ENCODE measurements at regions not wholly inside any gene's neighbourhood (a gene's known extent, or its start where the extent isn't known, plus 50 kb on each side); places are given as distances from the start of the nearest gene placed in this dataset.

DNA sequence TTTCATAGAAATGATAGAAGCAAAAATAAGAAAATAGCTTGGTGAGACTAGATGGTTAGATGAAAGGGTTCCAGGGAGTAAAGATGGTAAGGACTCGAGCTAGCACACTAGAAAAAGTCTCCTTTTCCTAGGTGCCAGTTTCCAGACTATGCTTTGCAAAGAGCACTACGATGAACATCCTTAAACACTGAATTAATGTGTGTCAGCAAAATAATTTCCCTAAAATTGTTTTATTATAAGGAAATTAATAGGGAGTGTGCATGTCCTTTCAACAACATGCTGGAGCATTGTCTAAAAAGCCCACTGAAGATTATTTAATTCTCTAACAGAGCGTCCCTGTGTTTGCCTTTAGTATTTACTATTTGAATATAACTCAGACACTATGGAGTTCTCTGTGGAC lies 107.4 kb upstream of the NDUFV2 start:
- TF ChIP-seq, protein P1, sequence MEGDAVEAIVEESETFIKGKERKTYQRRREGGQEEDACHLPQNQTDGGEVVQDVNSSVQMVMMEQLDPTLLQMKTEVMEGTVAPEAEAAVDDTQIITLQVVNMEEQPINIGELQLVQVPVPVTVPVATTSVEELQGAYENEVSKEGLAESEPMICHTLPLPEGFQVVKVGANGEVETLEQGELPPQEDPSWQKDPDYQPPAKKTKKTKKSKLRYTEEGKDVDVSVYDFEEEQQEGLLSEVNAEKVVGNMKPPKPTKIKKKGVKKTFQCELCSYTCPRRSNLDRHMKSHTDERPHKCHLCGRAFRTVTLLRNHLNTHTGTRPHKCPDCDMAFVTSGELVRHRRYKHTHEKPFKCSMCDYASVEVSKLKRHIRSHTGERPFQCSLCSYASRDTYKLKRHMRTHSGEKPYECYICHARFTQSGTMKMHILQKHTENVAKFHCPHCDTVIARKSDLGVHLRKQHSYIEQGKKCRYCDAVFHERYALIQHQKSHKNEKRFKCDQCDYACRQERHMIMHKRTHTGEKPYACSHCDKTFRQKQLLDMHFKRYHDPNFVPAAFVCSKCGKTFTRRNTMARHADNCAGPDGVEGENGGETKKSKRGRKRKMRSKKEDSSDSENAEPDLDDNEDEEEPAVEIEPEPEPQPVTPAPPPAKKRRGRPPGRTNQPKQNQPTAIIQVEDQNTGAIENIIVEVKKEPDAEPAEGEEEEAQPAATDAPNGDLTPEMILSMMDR (conservative IDR thresholded peaks at IDR 0.05; ENCODE audit: low read length): no peak
- TF ChIP-seq EZH2phosphoT487 (IDR thresholded peaks at IDR 0.05; ENCODE audit: borderline replicate concordance): no peak
